GM06990 (cell line): ENCODE measurements at regions not wholly inside any gene's neighbourhood (a gene's known extent, or its start where the extent isn't known, plus 50 kb on each side); places are given as distances from the start of the nearest gene placed in this dataset.

ENCODE experiments used
- DNase-seq: peaks from one replicate; pipeline ENCODE4 v3.0.0-alpha.2; 2011; ENCODE audit not compliant: insufficient read length; ENCODE audit errors: extremely low read depth
- H3K27me3 ChIP-seq: replicated peaks from 2 replicates; pipeline ENCODE4 v1.6.0; 2011; ENCODE audit warnings: low read length; ENCODE audit not compliant: control insufficient read depth, insufficient read depth
- H3K36me3 ChIP-seq: 2 replicates; pipeline ENCODE4 v1.5.1; 2011; ENCODE audit warnings: low read length; ENCODE audit not compliant: control insufficient read depth, insufficient read depth
- H3K4me3 ChIP-seq: replicated peaks from 2 replicates; pipeline ENCODE4 v1.5.1; 2011; ENCODE audit warnings: low read depth, mild to moderate bottlenecking, control low read depth, low read length
- TF ChIP-seq, protein P1 (sequence below): IDR thresholded peaks from 2 replicates; pipeline ENCODE4 v1.5.1; 2011; ENCODE audit warnings: low read length, control low read depth, mild to moderate bottlenecking, inconsistent platforms; ENCODE audit not compliant: insufficient read depth, poor library complexity, severe bottlenecking

DNA sequence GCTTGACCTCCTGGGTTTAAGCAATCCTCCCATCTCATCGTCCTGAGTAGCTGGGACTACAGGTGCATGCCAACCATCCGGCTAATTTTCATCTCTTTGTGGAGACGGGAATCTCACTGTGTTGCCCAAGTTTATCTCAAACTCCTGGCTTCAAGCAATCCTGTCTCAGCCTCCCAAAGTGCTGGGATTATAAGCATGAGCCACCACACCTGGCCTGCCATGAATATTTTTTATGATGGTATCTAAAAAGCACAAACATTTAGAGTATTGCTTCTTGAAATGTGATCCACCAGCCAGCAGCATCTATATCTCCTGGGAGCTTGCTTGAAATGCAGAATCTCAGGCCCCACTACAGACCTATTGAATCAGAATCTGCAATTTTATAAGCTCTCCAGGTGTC, 111.2 kb upstream of the CLDN10 start:
- H3K36me3 ChIP-seq = no peaks in the 10 kb centered on the region
- no peaks in the 10 kb centered on the region for H3K27me3 ChIP-seq
- TF ChIP-seq, protein P1, sequence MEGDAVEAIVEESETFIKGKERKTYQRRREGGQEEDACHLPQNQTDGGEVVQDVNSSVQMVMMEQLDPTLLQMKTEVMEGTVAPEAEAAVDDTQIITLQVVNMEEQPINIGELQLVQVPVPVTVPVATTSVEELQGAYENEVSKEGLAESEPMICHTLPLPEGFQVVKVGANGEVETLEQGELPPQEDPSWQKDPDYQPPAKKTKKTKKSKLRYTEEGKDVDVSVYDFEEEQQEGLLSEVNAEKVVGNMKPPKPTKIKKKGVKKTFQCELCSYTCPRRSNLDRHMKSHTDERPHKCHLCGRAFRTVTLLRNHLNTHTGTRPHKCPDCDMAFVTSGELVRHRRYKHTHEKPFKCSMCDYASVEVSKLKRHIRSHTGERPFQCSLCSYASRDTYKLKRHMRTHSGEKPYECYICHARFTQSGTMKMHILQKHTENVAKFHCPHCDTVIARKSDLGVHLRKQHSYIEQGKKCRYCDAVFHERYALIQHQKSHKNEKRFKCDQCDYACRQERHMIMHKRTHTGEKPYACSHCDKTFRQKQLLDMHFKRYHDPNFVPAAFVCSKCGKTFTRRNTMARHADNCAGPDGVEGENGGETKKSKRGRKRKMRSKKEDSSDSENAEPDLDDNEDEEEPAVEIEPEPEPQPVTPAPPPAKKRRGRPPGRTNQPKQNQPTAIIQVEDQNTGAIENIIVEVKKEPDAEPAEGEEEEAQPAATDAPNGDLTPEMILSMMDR = no peak
- no peak overlapping the region for H3K4me3 ChIP-seq
- DNase-seq = no peak

GRCh38 chr13:95444006-95444730, 108.4 kb upstream of the CLDN10 start:
- no peak for DNase-seq
- Histone ChIP-seq H3K36me3 (no peaks in the 10 kb centered on the region), H3K4me3 (no peak overlapping the region), H3K27me3 (no peaks in the 10 kb centered on the region)
- TF ChIP-seq, protein P1 = no peak

DNA sequence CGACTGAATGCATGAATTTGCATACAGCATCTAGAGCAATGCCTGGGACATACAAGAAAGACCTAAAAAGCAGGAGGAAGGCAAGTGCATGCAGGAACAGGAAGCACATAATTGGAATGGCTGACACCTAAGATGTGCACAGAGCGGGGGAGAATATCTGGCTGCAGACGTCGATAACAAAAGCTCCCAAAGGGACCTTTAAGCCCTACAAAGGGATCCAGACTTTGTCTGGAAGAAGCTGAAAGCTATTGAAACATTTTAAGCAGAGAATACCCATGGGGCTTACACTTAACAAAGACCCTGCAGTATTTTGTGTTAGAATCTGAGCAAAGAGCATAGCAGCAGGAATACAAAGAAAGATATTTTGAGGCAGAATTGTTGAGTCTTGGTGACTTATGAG, 107.4 kb upstream of the CLDN10 start:
- DNase-seq = no peak
- Histone ChIP-seq H3K36me3 (no peaks in the 10 kb centered on the region), H3K27me3 (no peaks in the 10 kb centered on the region), H3K4me3 (no peak overlapping the region)
- TF ChIP-seq, protein P1 = no peak

- Histone ChIP-seq H3K36me3 (no peaks in the 10 kb centered on the region), H3K4me3 (no peak overlapping the region), H3K27me3 (no peaks in the 10 kb centered on the region; the same call in 1 of the 2 replicates)
- TF ChIP-seq, protein P1 = no peak
- no peak for DNase-seq
Observed at GRCh38 chr13:95447814-95448213, 104.7 kb upstream of the CLDN10 start.

- TF ChIP-seq, protein P1 = no peak
Observed at GRCh38 chr13:95451656-95452055, 100.9 kb upstream of the CLDN10 start.

More at GRCh38 chr13:95451656-95452055, 100.9 kb upstream of the CLDN10 start:
- no peak for DNase-seq
- no peaks in the 10 kb centered on the region for H3K36me3 ChIP-seq
- H3K27me3 ChIP-seq = no peaks in the 10 kb centered on the region; the same call in 1 of the 2 replicates
- H3K4me3 ChIP-seq = no peak overlapping the region
